NCI-H146 (cell line): ENCODE measurements at regions not wholly inside any gene's neighbourhood (a gene's known extent, or its start where the extent isn't known, plus 50 kb on each side); places are given as distances from the start of the nearest gene placed in this dataset.
"Not testable (repeated sequence)": the region's sequence is repeated elsewhere in the genome, so short reads cannot be mapped to it uniquely, and the experiment has no call there.

Source experiments
- DNase-seq: peaks from one replicate; lab custom pipeline; 2025; lab: John Stamatoyannopoulos, UW

DNA sequence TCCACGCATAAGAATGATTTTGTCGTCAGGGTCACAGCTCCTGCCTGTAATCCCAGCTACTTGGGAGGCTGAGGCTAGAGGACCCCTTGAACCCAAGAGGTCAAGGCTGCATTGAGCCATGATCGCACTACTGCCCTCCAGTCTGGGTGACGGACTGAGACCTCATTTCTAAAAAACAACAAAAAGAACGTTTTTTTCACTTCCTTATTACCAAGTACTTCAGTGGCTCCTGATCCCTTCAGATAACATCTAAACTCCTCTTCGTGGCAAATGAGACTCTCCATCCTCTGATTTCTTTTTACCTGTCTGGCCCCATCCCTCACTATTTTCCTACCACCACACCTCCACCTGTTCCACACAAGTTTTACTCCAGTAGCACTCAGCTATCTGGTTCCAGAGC, 105.4 kb upstream of the TLK1 start:
- DNase-seq = no peak

DNA sequence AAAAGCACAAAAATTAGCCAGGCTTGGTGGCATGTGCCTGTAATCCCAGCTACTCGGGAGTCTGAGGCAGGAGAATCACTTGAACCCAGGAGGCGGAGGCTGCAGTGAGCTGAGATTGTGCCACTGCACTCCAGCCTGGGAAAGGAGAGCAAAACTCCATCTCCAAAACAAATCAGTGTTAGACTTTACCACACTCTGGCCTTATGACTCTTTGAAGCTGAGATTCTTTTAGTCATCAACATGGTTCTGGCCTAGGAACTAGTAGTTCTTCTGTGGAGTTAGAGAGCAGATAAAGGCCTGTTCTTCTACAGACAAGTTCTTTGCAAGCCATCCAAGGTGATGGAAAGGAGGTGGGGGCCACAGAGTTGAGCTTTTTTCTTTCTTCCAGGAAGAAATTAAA, 100.8 kb upstream of the TLK1 start:
- not testable (repeated sequence) for DNase-seq

DNA sequence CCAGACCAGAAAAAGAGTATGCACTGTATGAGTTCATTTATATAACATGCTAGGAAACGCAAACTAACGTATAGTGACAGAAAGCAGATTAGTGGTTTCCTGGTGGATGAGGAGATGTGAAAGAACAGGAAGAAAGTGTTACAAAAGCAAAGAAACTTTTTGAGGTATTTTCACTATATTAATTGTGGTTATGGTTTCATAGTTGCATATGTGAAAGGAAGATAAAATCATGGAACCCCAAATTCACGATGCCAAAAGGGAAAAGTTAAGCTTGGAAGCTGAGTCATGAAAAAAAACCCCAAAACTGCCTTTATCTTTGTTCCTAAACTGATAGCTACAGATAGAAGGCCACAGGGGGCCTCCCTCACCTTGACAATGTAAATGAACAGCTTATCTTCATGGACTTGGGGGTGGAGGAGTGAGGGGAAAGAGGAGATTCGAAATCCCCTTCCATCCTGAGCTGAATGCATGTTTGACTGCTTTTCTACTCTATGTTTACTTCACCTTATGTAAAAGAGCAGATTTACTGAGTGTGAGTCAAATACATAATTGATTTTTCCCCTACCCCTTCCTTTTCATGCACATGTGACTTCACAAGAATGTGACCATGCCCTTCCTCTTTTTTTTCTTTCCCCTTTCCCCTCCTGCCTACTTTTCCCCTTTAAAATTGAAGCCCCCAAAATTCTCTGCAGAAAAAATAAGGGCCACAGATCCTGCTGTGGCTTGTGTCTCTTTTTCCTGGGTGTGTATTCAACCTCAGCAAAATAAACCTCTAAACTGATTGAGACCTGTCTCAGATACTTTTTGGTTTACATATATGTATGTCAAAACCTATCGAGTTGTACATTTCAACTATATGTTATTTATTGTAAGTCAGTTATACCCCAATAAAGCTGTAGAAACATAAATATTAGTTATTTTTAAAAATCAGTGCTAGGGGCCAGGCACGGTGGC, 100.1 kb upstream of the TLK1 start:
- no peak for DNase-seq

DNA sequence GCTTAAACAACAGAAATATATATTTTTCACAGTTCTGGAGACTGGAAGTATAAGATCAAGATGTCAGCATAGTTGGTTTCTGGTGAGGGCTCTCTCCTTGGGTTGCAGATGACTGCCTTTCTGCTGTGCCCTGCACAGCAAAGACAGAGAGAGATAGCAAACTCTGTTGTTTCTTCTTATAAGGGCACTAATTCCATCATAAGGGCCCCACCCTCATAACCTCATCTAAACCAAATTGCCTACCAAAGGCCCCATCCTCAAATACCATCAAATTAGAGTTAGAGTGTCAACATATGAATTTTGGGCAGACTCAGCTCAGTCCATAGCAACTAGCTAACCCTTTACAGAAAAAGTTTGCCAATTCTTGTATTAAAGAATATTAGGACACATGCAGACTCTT, 94.0 kb upstream of the TLK1 start:
- DNase-seq = no peak

DNA sequence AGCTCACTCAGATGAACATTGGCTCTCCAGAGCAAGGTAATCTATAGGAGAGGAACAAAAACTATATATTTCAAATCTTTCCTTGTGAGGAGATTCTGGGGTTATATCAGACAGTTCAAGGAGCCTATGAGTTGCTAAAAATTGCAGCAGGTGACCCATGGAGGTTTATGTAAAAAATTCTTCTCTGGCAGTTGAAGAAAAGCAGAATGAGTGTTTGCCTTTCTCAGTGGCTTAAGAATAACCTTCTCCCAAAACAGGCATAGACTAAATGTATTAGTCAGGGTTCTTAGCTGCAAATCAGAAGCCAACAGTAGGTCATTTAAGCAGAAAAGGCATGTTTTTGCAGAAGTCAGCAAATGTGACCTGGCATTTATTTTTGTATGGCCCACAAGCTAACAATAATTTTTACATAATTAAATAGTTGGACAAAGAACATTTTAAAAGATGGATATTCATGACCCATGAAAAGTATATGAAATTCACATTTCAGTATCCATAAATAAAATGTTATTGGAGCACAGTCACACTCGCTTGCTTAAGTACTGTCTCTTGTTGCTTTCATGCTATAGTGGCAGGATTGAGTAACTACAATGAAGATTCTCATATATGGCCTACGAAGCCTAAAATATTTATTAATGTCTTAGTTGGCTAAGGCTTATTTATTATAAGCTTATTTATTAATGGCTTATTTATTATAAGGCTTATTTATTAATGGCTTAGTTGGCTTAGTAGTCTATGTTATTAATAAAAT, 93.4 kb upstream of the TLK1 start:
- no peak for DNase-seq

DNA sequence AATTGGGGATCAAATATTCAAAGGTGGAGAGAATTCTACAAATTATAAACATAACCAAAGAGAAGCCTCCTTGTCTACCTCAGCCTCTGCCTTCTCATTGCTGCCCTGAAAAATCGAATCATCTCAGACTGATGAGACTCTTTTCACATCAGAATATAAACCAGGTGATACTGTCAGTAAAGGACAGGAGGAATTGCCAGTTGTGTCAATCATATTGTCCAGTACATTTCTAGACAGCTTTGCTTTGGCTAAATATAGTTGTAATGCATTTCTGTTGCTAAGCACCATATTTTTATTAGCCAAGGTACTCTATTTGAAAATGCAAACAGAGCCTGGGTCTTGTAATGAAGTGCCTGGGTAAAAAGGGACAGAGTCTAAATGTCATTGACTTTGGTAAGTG, 92.6 kb upstream of the TLK1 start:
- no peak for DNase-seq

DNA sequence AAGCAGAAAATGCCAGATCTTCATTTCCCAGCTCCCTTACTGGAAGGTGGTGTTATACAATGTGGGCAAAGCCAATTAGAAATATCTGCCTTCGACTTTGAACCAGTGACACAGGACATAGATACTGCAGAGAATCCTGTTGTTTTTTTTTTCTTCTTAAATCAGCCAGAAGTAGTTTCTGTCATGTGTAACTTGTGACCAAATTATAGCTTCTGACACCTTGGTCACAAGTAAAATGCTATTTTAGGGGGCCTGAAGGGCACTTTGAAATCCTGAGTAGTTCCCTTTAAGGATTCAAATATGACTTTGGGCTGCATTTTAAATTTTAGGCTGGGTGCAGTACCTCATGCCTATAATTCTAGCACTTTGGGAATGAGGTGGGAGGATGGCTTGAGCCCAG, 89.0 kb upstream of the TLK1 start:
- DNase-seq = no peak

DNA sequence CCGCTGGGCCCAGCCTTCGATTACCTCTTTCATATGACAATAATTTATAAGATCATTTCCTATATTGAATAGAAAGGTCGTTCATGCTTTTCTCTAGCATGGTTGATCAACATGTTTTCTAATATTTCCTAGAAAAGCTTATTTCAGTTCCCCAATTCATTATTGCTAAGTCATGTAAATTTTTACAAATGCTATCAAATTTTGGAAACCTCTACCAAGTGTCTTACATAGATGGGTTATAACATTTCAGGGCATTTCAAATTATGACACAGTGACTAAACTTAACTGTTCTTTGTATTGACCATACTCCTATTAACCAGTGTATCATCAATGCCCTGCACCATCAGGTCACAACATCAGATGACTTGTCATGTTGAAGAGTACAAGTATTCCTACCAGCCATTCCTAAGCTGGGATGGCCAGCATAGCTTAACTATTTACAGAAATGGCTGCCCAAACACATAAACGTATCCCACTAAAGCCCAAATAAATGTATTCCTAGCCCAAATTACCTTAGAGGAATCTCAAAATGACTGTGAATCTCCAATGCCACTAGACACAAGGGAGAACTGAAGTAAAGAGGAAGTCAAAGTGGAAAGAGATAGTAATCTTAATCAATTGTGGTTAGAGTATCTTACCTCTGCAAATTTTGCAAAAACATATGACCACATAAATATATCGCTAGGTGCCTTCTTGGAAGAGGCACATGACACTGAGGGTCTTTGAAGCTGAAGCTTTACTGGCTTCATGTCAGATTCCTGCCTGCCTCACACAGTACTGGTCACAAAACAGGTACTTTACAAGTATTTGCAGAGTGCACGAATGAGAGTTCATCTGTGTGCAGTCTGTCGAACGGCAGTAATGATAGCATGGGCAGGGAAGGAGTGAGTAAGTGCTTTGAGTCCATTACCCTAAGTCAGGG, 87.3 kb upstream of the TLK1 start:
- no peak for DNase-seq

DNA sequence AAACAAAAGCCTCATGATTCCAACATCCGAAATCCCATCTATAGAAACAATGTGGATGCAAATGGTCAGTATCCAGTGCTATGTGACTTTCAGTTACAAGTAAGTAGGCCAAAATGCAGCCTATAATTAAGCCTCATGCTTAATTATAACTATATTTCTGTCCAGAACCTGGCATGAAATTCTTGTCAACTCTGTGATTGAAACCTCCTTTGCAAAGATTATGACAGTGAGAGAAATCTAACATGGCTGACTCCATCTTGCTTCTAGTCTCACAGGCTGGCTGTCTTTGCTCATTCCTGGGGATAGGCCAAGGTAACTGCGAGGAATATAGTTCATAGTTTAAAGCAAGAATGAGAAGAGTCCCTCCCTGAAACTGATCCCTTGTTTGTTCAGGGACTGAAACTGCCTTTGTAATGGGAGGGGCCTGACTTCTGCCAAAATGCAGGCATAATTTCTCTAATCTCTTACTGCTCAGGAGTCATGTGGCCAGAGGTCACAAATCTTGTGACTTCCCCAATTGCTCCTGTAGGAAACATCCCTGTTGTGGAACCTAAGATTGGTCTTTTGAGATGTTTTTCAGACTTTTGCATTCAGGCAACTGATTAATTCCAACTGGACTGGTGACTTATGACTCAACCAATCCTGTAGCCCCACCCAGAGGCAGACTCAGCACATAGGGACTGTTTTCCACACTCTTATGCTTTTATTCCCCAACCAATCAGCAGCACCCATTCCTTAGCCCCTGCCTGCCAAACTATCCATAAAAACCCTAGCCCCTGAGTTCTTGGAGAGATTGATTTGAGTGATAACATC, 84.5 kb upstream of the TLK1 start:
- DNase-seq = no peak

DNA sequence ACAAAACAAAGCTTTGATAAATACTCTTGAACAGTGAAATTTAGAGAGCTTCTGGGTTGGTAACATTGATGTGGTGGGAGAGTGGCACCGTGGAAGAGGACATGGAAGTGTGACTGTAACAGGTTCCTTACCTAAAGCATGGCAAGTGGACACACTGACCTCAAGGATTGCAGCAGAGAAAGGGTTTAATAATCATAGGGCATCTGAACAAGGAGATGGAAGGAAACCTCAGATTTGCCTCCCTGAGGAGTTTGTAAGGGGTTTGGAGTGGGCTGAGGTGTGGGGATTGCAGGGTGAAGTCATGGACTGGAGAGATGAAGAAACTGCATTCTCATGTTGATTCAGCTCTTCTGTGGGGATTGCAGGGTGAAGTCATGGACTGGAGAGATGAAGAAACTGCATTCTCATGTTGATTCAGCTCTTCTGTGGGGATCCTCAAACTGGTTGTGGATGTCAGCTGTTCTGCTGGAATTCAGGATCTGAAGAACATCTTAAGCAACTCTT, 83.8 kb upstream of the TLK1 start:
- no peak for DNase-seq

DNA sequence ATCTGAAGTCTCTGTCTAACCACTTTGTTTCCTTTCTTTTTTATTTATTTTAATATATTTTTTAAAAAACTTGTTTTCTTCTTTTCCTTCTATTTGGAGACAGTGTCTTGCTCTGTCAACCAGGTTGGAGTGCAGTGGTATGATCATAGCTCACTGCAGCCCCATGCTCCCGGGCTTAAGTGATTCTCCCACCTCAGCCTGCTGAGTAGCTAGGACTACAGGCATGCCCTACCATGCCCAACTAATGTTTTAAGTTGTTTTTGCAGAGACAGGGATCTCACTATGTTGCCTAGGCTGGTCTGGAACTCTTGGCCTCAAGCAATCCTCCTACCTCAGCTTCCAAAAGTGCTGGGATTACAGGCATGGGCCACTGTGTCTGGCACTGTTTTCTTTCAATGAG, 81.1 kb upstream of the TLK1 start:
- no peak for DNase-seq

DNA sequence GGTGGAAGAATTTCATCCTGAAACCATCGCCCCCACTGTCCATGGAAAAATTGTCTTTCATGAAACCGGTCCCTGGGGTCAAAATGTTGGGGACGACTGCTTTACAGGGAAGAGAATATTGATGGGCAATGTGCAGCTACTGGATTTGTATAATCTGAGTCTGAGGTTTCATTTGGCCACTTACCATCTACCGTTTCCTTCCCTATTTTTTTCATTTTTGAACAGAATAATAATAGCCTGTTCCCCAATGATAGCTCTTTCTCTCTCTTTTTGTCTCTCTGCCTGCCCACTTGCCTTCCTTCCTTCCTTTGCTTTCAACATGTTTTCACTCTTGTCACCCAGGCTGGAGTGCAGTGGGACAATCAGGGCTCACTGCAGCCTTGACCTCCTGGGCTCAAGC, 78.3 kb upstream of the TLK1 start:
- DNase-seq = no peak

DNA sequence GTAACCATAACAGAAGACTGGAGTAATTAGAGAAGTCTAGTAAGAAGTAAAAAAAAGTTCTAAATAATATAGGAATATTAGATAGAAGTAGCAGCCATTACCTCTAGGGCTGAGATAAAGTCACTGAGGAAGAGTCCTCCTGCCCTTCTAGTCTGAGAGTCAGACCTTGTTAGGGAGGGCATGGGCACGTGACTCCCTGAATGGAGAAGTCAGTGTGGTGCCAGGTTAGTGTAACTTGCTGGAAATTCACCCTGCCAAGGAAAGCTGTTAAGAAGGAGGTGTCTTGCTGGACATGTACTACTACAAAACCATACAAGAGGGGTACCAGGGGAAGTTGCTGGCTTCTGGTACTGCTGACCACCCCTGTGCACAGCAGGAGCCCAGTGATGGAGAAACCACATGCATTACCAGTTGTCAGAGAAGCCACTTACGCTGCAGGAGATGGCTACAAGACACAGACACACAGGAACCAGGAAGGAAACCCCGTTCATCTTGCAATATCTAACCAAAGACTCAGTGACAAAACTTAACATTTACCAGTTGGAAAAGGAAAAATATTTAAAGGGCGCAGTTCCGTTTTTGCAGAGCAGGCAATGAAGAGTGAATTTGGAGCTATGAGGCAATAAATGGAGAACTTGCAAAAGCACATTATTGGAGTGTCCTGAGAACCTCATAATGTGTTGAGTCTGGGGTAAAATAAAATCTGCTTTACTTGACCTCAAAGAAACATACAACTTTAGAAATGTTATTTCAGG, 77.2 kb upstream of the TLK1 start:
- no peak for DNase-seq

DNA sequence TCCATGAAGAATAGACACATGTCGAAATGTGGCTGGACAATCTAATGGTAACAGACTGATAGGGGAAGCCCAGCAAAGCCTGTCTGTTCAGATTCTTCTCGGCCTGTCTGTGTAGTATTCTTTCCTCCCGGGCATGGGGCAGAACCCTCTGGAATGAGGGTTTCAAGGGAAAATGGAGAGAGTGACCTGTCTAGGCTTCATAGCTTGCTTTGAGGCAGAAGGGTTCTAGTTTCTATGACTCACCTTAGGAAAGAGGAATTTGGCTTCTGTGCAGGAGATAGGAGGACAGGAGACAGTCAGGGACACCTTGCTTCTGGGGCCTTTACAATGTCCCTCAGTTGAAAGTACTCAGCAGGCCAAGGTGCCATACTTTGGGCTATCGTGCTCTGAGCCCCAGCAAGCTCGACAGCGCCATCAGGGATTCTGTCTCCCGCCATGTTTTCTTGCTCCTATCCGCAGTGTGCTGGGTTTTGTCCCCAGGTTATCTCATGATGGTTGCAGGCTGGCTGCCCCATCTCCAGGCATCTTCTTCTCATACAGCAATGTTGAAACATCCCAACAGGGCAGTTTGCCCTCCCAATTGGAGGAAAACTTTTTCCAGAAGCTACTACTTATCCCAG, 74.7 kb upstream of the TLK1 start:
- no peak for DNase-seq

DNA sequence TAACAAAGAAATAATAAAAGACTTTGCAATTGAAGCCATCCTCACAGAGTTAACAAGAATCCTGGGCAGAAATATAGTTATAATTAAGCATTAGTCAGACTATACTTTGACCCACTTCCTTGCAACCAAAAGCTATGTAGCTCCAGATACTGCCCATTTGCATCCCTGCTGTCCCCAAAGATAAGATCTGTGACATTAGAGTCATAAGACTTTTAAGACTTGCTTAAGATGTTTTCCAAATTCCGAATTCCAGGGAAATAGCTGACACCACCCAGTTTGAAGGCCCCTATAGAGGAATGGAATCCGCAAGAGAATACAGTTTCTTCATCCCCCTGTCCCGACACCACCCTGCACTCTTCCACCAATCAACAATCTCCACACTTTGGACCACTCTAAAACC, 69.5 kb upstream of the TLK1 start:
- DNase-seq = no peak

DNA sequence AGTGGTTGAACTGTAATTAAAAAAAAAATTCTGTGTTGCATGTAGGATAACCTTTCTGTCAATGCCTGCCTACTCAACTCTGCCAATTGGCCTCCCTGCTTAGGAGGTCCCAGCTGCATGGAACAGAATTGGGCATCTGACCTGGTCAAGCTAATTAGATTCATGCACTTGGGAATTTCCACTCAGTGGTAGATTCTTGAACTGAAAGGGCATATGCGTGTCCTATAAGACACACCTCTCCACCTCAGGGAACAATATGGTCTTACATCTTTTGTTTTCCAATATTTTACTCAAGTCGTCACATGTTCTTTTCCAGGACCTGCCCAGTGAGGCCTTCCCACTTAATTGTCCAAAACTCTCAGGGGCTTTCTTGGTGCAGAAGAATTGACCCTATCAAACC, 68.1 kb upstream of the TLK1 start:
- DNase-seq = no peak

DNA sequence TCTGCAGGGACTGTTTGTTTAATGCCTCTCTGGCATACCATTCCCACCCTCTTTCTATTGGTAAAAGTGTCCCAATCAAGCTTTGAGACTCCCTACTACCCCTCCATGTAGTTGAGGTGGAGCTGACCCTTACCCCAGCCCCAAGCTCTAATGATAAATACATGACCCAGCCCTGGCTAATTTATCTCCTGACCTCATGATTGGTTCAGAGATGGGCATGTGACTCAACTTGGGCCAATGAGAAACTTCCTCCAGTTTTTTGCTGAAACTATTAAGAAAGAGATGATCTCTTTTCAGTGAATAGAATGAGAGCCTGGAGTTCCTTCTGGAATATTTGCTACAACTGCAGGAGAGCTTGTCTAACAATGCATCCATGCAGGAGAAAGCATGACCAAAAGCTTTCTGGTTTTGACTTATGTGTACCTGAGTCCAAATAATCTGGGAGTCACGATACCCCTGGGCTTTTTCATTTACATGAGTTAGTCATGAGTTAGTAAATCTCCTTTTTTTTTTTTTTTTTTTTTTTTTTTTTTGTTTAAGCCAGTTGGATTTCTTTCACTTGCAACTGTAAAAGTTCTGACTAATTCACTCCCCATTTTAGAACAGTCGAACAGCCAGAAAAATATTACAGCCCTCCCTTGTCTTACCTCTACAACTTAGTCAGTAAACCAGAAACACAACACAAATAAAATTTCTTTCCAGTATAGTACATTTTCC, 66.5 kb upstream of the TLK1 start:
- DNase-seq = no peak

DNA sequence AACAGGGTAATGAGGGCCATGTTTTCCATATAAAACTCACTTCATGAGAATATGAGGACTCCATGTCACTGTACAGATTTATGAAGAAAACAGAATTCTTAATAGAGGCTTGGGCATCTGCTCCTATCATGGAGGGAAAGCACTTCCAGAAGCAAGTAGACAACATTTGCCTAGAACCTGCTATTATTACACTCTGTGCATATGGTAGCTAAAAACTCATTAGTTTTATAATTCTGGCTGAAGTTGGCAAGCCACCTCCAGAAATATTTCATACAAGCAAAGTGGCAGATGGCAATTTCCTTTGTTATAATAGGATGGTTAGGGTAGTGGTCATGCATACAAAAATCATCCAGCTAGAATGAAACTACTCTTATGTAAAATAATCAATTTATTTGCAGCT, 65.8 kb upstream of the TLK1 start:
- no peak for DNase-seq

DNA sequence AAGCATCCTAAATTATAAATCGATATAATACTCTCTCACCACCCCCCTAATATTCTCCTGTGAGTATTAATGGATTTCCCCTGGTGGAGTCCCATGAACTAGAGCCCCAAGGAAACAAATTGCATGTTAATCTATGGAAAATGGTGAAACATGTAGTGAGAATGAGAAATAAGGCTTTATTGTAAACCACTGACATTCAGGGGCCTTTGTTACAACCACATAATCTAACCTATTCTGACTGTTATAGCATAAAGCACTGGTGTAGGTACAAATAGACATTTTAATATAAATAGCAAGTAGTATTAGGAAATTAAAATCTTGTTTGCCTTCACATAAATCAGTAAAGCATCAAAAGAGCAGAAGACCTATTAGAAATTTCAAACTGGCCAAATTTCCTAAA, 65.3 kb upstream of the TLK1 start:
- no peak for DNase-seq
